B cell (primary cell): ENCODE measurements at regions not wholly inside any gene's neighbourhood (a gene's known extent, or its start where the extent isn't known, plus 50 kb on each side); places are given as distances from the start of the nearest gene placed in this dataset.

ENCODE experiments used
- ATAC-seq: fragments of 200-7000 bp; cut with Tn5 transposase; one replicate; pipeline ENCODE4 v1.10.0; 2021; ENCODE audit warnings: low read depth, mild to moderate bottlenecking, moderate number of reproducible peaks, moderate library complexity
- CTCF ChIA-PET: fragments of 350-600 bp; sonication (Branson Sonifier 250); formaldehyde crosslinking; loops from one replicate; lab custom pipeline; 2021; ENCODE audit warnings: antibody characterized with exemption, inconsistent platforms; lab: Charles Lee
- POLR2A ChIA-PET: fragments of 350-600 bp; sonication (Branson Sonifier 250); formaldehyde crosslinking; loops from one replicate; lab custom pipeline; 2021; ENCODE audit warnings: antibody characterized with exemption; lab: Charles Lee
- DNase-seq: peaks from one replicate; pipeline ENCODE4 v3.0.0; 2013
- H2AFZ ChIP-seq: 2 replicates; pipeline ENCODE4 v1.6.1; 2012; ENCODE audit warnings: mild to moderate bottlenecking, low read depth, low read length; ENCODE audit not compliant: insufficient read depth, poor library complexity, severe bottlenecking
- H3K27ac ChIP-seq, 2 donors: 1 replicate in 1 of 2; 2 replicates in 1 of 2; pipeline ENCODE4 v1.5.1; 2012 to 2013; ENCODE audit warnings: low read length in 2 of 2, mild to moderate bottlenecking in 2 of 2, moderate library complexity in 1 of 2
- H3K27me3 ChIP-seq, 4 experiments: fragments of 200-600 bp in 1 of 4; sonication (generic) in 1 of 4; replicated peaks in 1 of 4; 1 replicate in 2 of 4; 2 replicates in 2 of 4; pipeline versions ENCODE4 v1.6.1 to v1.7.0; 2013 to 2016; ENCODE audit warnings: low read length in 3 of 4, mild to moderate bottlenecking in 2 of 4, mixed read lengths in 1 of 4, moderate library complexity in 1 of 4; ENCODE audit not compliant: insufficient read depth in 4 of 4, control insufficient read depth in 3 of 4; ENCODE audit errors: control extremely low read depth in 1 of 4
- H3K36me3 ChIP-seq, 2 experiments: replicated peaks in 1 of 2; 1 replicate in 1 of 2; 2 replicates in 1 of 2; pipeline versions ENCODE4 v1.6.1 to v1.7.1; 2013; ENCODE audit warnings: low read length in 1 of 2; ENCODE audit not compliant: insufficient read depth in 2 of 2, control insufficient read depth in 1 of 2; ENCODE audit errors: control extremely low read depth in 1 of 2, extremely low read depth in 1 of 2
- H3K4me1 ChIP-seq, 2 donors: fragments of 200-600 bp in 1 of 2; sonication (generic) in 1 of 2; 1 replicate in 1 of 2; 2 replicates in 1 of 2; pipeline versions ENCODE4 v1.5.1 to v1.6.1; 2013 to 2017; ENCODE audit warnings: low read length in 2 of 2; ENCODE audit not compliant: control insufficient read depth in 2 of 2, insufficient read depth in 2 of 2
- H3K4me2 ChIP-seq: replicated peaks from 2 replicates; pipeline ENCODE3; 2012; ENCODE audit warnings: mild to moderate bottlenecking, low read depth, low read length; ENCODE audit not compliant: poor library complexity, severe bottlenecking
- H3K4me3 ChIP-seq, 5 experiments: fragments of 200-600 bp in 1 of 5; sonication (generic) in 1 of 5; 1 replicate in 3 of 5; 2 replicates in 2 of 5; pipeline versions ENCODE4 v1.5.1 to v1.7.0; 2011 to 2016; ENCODE audit warnings: low read length in 4 of 5, mild to moderate bottlenecking in 4 of 5, low read depth in 2 of 5, control low read depth in 1 of 5, moderate library complexity in 1 of 5; ENCODE audit not compliant: insufficient read depth in 1 of 5; ENCODE audit errors: control extremely low read depth in 1 of 5, extremely low read depth in 1 of 5
- H3K79me2 ChIP-seq: fragments of 200-600 bp; sonication (generic); one replicate; pipeline ENCODE4 v1.6.0; 2016; ENCODE audit warnings: low read length; ENCODE audit not compliant: control insufficient read depth, insufficient read depth
- H3K9ac ChIP-seq: fragments of 200-600 bp; sonication (generic); 2 replicates; pipeline ENCODE4 v1.6.1; 2017; ENCODE audit warnings: mild to moderate bottlenecking, low read length, moderate library complexity
- H3K9me3 ChIP-seq, 3 donors: one replicate each; pipeline versions ENCODE4 v1.6.1 to v1.7.1; 2013; ENCODE audit warnings: low read length in 2 of 3; ENCODE audit not compliant: control insufficient read depth in 2 of 3, insufficient read depth in 1 of 3; ENCODE audit errors: control extremely low read depth in 1 of 3
- H4K20me1 ChIP-seq: 2 replicates; pipeline ENCODE4 v1.6.0; 2012; ENCODE audit warnings: mild to moderate bottlenecking, low read length; ENCODE audit not compliant: insufficient read depth, control insufficient read depth, poor library complexity, severe bottlenecking
- H3K27ac Mint-ChIP-seq: one replicate; pipeline ENCODE4 v1.8.0; 2021; ENCODE audit warnings: mixed read lengths
- H3K27me3 Mint-ChIP-seq: one replicate; pipeline ENCODE4 v1.8.0; 2021; ENCODE audit warnings: mixed read lengths
- H3K4me1 Mint-ChIP-seq: one replicate; pipeline ENCODE4 v1.8.0; 2021; ENCODE audit warnings: mixed read lengths
- H3K4me3 Mint-ChIP-seq: one replicate; pipeline ENCODE4 v1.8.0; 2021; ENCODE audit warnings: mixed read lengths
- H3K9me3 Mint-ChIP-seq: one replicate; pipeline ENCODE4 v1.8.0; 2022; ENCODE audit warnings: mixed read lengths; ENCODE audit not compliant: insufficient read depth
- CTCF ChIP-seq: fragments of 200-600 bp; IDR thresholded peaks from one replicate; pipeline ENCODE4 v1.8.0; 2022; ENCODE audit warnings: antibody characterized with exemption, mild to moderate bottlenecking
- EZH2 ChIP-seq: IDR thresholded peaks from 2 replicates; pipeline ENCODE4 v1.6.1; 2012; ENCODE audit warnings: borderline replicate concordance, low read depth, mild to moderate bottlenecking, moderate library complexity, low read length; ENCODE audit not compliant: insufficient read depth, poor library complexity, severe bottlenecking
- WGBS: methylation state at CpG from one replicate; pipeline ENCODE4 v1.1.5; 2013; ENCODE audit warnings: missing lambda C conversion rate; ENCODE audit not compliant: insufficient coverage; 5-methylcytosine and 5-hydroxymethylcytosine counted together
- intact Hi-C: fragments of 100-400 bp; cut with micrococcal nuclease; formaldehyde crosslinking; loops from one replicate; pipeline ENCODE4 v1.10.0; 2022

- no peaks in the 10 kb centered on the region for H4K20me1 ChIP-seq
- H3K4me2 ChIP-seq: no peak overlapping the region
- H3K9me3 ChIP-seq: peaks cover 0 to 3% (median 1%) of the 10 kb centered on the region in 3 donors
- H2AFZ ChIP-seq: no peak overlapping the region
- ATAC-seq (no peak), DNase-seq (no peak)
- H3K79me2 ChIP-seq: no peaks in the 10 kb centered on the region
- intact Hi-C loops: no loop called here
- no peaks in the 10 kb centered on the region for H3K4me1 Mint-ChIP-seq
- no peaks in the 10 kb centered on the region for H3K36me3 ChIP-seq
- 67% methylated on average over 2 of the region's 2 CpGs for WGBS
- H3K27me3 ChIP-seq: no peaks in the 10 kb centered on the region
- H3K27me3 Mint-ChIP-seq: no peaks in the 10 kb centered on the region
- H3K4me1 ChIP-seq: no peaks in the 10 kb centered on the region
- ChIA-PET POLR2A (no interaction called here), CTCF (no interaction called here)
- H3K27ac Mint-ChIP-seq: no peak overlapping the region
- TF ChIP-seq CTCF (no peak), EZH2 (no peak)
- no peak overlapping the region for H3K9ac ChIP-seq
- peaks cover 2% of the 10 kb centered on the region for H3K9me3 Mint-ChIP-seq
- H3K4me3 ChIP-seq: no peak overlapping the region
- no peak overlapping the region for H3K4me3 Mint-ChIP-seq
- no peak overlapping the region for H3K27ac ChIP-seq
Observed at GRCh38 chr4:34280131-34280530, 1964.2 kb downstream of the ARAP2 start.

GRCh38 chr4:34281826-34282225 is 1962.5 kb downstream of the ARAP2 start:
- ATAC-seq: no peak
- no CpG with 5 or more reads among the region's 5 CpGs for WGBS
- intact Hi-C loops: no loop called here
- Mint-ChIP-seq H3K4me3 (no peak overlapping the region), H3K4me1 (no peaks in the 10 kb centered on the region), H3K27ac (no peak overlapping the region), H3K9me3 (peaks cover 2% of the 10 kb centered on the region), H3K27me3 (no peaks in the 10 kb centered on the region)
- H3K36me3 ChIP-seq: no peaks in the 10 kb centered on the region
- TF ChIP-seq CTCF (no peak), EZH2 (no peak)
- no peaks in the 10 kb centered on the region for H4K20me1 ChIP-seq
- H3K4me2 ChIP-seq: no peak overlapping the region
- no peak overlapping the region for H2AFZ ChIP-seq
- H3K27me3 ChIP-seq: no peaks in the 10 kb centered on the region
- no peak overlapping the region for H3K4me3 ChIP-seq
- ChIA-PET CTCF (no interaction called here), POLR2A (no interaction called here)
- H3K9ac ChIP-seq: no peak overlapping the region
- H3K27ac ChIP-seq: no peak overlapping the region
- no peak for DNase-seq
- no peaks in the 10 kb centered on the region for H3K79me2 ChIP-seq
- peaks cover 0 to 3% (median under 1%) of the 10 kb centered on the region in 3 donors for H3K9me3 ChIP-seq
- H3K4me1 ChIP-seq: no peaks in the 10 kb centered on the region
